ENCODE measurements at regions not wholly inside any gene's neighbourhood (a gene's known extent, or its start where the extent isn't known, plus 50 kb on each side); places are given as distances from the start of the nearest gene placed in this dataset.

DNA sequence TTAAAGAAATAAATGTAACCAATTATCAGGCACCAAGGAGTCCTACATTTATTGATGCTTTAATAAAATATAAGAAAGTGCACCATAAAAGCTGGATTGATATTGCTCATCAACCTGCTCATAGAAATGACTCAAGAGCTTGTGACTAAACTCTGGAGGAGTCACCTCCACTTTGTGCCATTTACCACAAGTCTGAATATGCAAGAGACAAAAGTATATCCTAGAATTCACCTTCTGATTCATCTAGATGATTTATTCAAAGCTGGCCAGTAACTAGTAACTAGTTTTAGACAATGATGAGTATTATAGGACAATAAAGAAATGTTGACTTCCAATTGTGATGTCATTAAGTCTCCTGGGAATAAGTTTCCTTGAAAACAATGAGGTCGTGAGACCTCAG is 146.0 kb upstream of the SOX11 start:
- WGBS (ENCODE audit: missing lambda C conversion rate): 2% methylated on average over 1 of the region's 1 CpG
- Histone ChIP-seq H3K4me2 (no peak overlapping the region), H3K27ac (no peak overlapping the region), H3K4me3 (no peak overlapping the region), H3K4me1 (no peaks in the 10 kb centered on the region), H3K9me3 (peaks cover 19% of the 10 kb centered on the region)
- ChIA-PET POLR2A (no interaction called here), CTCF (no interaction called here)
- FAIRE-seq (no peak), DNase-seq (ENCODE audit: low read depth in 1 of 2, low spot score in 1 of 2) (no peak), ATAC-seq (no peak)
- TF ChIP-seq GATA3 (IDR thresholded peaks at IDR 0.05; ENCODE audit: borderline replicate concordance) (no peak), POLR2A (IDR thresholded peaks at IDR 0.05; ENCODE audit: low read length) (no peak), RCOR1 (IDR thresholded peaks at IDR 0.05; ENCODE audit: low read depth, low read length) (no peak), ESRRA (IDR thresholded peaks at IDR 0.05; ENCODE audit: borderline replicate concordance, low read length) (no peak)
- TF ChIP-seq, protein P1, sequence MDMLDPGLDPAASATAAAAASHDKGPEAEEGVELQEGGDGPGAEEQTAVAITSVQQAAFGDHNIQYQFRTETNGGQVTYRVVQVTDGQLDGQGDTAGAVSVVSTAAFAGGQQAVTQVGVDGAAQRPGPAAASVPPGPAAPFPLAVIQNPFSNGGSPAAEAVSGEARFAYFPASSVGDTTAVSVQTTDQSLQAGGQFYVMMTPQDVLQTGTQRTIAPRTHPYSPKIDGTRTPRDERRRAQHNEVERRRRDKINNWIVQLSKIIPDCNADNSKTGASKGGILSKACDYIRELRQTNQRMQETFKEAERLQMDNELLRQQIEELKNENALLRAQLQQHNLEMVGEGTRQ (IDR thresholded peaks at IDR 0.05): no peak
- TF ChIP-seq, protein P2, sequence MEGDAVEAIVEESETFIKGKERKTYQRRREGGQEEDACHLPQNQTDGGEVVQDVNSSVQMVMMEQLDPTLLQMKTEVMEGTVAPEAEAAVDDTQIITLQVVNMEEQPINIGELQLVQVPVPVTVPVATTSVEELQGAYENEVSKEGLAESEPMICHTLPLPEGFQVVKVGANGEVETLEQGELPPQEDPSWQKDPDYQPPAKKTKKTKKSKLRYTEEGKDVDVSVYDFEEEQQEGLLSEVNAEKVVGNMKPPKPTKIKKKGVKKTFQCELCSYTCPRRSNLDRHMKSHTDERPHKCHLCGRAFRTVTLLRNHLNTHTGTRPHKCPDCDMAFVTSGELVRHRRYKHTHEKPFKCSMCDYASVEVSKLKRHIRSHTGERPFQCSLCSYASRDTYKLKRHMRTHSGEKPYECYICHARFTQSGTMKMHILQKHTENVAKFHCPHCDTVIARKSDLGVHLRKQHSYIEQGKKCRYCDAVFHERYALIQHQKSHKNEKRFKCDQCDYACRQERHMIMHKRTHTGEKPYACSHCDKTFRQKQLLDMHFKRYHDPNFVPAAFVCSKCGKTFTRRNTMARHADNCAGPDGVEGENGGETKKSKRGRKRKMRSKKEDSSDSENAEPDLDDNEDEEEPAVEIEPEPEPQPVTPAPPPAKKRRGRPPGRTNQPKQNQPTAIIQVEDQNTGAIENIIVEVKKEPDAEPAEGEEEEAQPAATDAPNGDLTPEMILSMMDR (IDR thresholded peaks at IDR 0.05): no peak
- TF ChIP-seq, protein P3, sequence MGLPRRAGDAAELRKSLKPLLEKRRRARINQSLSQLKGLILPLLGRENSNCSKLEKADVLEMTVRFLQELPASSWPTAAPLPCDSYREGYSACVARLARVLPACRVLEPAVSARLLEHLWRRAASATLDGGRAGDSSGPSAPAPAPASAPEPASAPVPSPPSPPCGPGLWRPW (IDR thresholded peaks at IDR 0.05): no peak

DNA sequence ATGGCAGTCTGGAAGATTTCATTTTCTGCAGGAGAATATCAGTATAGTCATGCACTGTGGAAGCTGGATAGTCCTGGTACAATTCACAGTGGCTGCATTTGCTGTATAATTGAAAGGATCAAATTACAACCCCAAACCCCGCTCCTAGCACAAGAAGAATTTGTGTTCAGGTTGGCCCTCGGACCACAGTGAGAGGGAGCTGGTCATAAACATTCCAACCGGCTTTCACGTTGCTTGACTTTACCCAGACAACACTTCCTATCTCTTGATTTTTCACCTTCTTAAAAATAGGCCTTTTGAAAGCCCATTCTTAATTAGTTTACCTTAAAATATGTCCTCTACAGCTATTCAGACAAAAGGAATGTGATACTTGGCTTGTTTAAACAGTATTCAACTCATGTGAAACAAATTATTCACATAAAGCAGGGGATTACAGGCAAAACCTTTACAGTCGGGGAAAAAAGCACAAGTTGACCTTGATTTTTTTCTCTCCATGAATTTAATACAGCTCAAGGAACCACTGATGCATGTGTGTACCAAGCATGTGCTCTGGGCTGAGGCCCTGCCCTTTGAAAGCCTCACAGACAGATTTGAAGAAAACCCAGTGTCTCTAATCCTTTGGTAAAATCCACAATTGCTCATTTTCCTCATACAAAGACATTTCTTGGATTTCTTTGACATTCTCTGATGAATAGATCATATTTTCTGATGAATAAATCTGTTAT is 143.0 kb upstream of the SOX11 start:
- Histone ChIP-seq H3K4me3 (no peak overlapping the region), H3K9me3 (peaks cover 11% of the 10 kb centered on the region), H3K27ac (no peak overlapping the region), H3K4me2 (no peak overlapping the region), H3K4me1 (no peaks in the 10 kb centered on the region)
- under 1% methylated on average over 5 of the region's 5 CpGs for WGBS (ENCODE audit: missing lambda C conversion rate)
- CTCF ChIA-PET: no interaction called here
- POLR2A ChIA-PET: no interaction called here
- no peak for ATAC-seq
- FAIRE-seq: no peak
- TF ChIP-seq KDM5A (IDR thresholded peaks at IDR 0.05): no peak
- TF ChIP-seq, protein P2 (IDR thresholded peaks at IDR 0.05): no peak
- TF ChIP-seq EHMT2 (IDR thresholded peaks at IDR 0.05; ENCODE audit: low read depth): no peak
- DNase-seq (ENCODE audit: low read depth in 1 of 2, low spot score in 1 of 2): no peak

DNA sequence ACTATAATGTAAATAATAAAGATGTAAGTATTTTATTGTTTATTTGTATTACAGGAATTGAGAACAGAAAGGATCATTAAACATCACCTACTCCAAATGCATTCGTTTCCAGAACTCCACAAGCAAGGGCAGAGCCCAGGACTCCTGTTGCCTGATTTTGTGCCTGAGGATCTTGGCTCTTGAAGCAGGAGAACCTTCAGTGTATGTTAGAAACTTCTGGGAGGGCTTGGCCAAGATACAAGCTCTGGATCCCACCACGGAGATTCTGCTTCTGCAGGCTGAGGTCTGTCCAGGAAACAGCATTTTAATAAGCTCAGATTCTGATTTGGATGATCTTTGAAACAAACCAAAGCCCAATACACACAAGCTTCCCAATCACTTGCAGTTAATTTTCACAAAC is 142.4 kb upstream of the SOX11 start:
- no peaks in the 10 kb centered on the region for H3K4me1 ChIP-seq
- CTCF ChIA-PET: no interaction called here
- ATAC-seq: no peak
- TF ChIP-seq RCOR1 (IDR thresholded peaks at IDR 0.05; ENCODE audit: low read depth, low read length) (no peak), MAZ (IDR thresholded peaks at IDR 0.05; ENCODE audit: borderline replicate concordance, low read depth, low read length) (no peak), EHMT2 (IDR thresholded peaks at IDR 0.05; ENCODE audit: low read depth) (no peak), CHD4 (IDR thresholded peaks at IDR 0.05; ENCODE audit: borderline replicate concordance) (no peak), FOXS1 (CRISPR knock-in tag; IDR thresholded peaks at IDR 0.05) (no peak), FOSL2 (IDR thresholded peaks at IDR 0.05) (no peak), FOSL2 (CRISPR knock-in tag; IDR thresholded peaks at IDR 0.05) (no peak), BHLHE40 (IDR thresholded peaks at IDR 0.05; ENCODE audit: low read depth, low read length) (no peak), HEYL (CRISPR knock-in tag; IDR thresholded peaks at IDR 0.05) (no peak), FOSB (CRISPR knock-in tag; IDR thresholded peaks at IDR 0.05) (no peak), SMC3 (IDR thresholded peaks at IDR 0.05) (no peak), CBX2 (IDR thresholded peaks at IDR 0.05; ENCODE audit: borderline replicate concordance, low read depth) (no peak), KDM1A (IDR thresholded peaks at IDR 0.05; ENCODE audit: low read depth) (no peak), CBX8 (IDR thresholded peaks at IDR 0.05) (no peak)
- TF ChIP-seq, protein P4, sequence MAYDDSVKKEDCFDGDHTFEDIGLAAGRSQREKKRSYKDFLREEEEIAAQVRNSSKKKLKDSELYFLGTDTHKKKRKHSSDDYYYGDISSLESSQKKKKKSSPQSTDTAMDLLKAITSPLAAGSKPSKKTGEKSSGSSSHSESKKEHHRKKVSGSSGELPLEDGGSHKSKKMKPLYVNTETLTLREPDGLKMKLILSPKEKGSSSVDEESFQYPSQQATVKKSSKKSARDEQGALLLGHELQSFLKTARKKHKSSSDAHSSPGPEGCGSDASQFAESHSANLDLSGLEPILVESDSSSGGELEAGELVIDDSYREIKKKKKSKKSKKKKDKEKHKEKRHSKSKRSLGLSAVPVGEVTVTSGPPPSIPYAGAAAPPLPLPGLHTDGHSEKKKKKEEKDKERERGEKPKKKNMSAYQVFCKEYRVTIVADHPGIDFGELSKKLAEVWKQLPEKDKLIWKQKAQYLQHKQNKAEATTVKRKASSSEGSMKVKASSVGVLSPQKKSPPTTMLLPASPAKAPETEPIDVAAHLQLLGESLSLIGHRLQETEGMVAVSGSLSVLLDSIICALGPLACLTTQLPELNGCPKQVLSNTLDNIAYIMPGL (CRISPR knock-in tag; IDR thresholded peaks at IDR 0.05; ENCODE audit: borderline replicate concordance): no peak
- TF ChIP-seq, protein P5, sequence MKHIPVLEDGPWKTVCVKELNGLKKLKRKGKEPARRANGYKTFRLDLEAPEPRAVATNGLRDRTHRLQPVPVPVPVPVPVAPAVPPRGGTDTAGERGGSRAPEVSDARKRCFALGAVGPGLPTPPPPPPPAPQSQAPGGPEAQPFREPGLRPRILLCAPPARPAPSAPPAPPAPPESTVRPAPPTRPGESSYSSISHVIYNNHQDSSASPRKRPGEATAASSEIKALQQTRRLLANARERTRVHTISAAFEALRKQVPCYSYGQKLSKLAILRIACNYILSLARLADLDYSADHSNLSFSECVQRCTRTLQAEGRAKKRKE (CRISPR knock-in tag; IDR thresholded peaks at IDR 0.05; ENCODE audit: low read depth): no peak
- TF ChIP-seq, protein P6, sequence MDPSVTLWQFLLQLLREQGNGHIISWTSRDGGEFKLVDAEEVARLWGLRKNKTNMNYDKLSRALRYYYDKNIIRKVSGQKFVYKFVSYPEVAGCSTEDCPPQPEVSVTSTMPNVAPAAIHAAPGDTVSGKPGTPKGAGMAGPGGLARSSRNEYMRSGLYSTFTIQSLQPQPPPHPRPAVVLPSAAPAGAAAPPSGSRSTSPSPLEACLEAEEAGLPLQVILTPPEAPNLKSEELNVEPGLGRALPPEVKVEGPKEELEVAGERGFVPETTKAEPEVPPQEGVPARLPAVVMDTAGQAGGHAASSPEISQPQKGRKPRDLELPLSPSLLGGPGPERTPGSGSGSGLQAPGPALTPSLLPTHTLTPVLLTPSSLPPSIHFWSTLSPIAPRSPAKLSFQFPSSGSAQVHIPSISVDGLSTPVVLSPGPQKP (IDR thresholded peaks at IDR 0.05; ENCODE audit: low read depth, low read length): no peak
- H3K4me2 ChIP-seq: no peak overlapping the region
- POLR2A ChIA-PET: no interaction called here
- no peak overlapping the region for H3K4me3 ChIP-seq
- peaks cover 7% of the 10 kb centered on the region; the same call in 1 of the 3 replicates for H3K9me3 ChIP-seq
- 0% methylated on average over 2 of the region's 2 CpGs for WGBS (ENCODE audit: missing lambda C conversion rate)
- H3K27ac ChIP-seq: no peak overlapping the region
- no peak for DNase-seq (ENCODE audit: low read depth in 1 of 2, low spot score in 1 of 2)
- no peak for FAIRE-seq
